B cell (primary cell): ENCODE measurements at regions not wholly inside any gene's neighbourhood (a gene's known extent, or its start where the extent isn't known, plus 50 kb on each side); places are given as distances from the start of the nearest gene placed in this dataset.
A peak's percentile ranks its signal among the peaks of the same experiment; 100 is the strongest.

Source experiments
- ATAC-seq: fragments of 200-7000 bp; cut with Tn5 transposase; one replicate; pipeline ENCODE4 v1.10.0; 2021; ENCODE audit warnings: low read depth, mild to moderate bottlenecking, moderate number of reproducible peaks, moderate library complexity
- CTCF ChIA-PET: fragments of 350-600 bp; sonication (Branson Sonifier 250); formaldehyde crosslinking; loops from one replicate; lab custom pipeline; 2021; ENCODE audit warnings: antibody characterized with exemption, inconsistent platforms; lab: Charles Lee
- POLR2A ChIA-PET: fragments of 350-600 bp; sonication (Branson Sonifier 250); formaldehyde crosslinking; loops from one replicate; lab custom pipeline; 2021; ENCODE audit warnings: antibody characterized with exemption; lab: Charles Lee
- DNase-seq: peaks from one replicate; pipeline ENCODE4 v3.0.0; 2013
- H2AFZ ChIP-seq: 2 replicates; pipeline ENCODE4 v1.6.1; 2012; ENCODE audit warnings: mild to moderate bottlenecking, low read depth, low read length; ENCODE audit not compliant: insufficient read depth, poor library complexity, severe bottlenecking
- H3K27ac ChIP-seq, 2 donors: 1 replicate in 1 of 2; 2 replicates in 1 of 2; pipeline ENCODE4 v1.5.1; 2012 to 2013; ENCODE audit warnings: low read length in 2 of 2, mild to moderate bottlenecking in 2 of 2, moderate library complexity in 1 of 2
- H3K27me3 ChIP-seq, 4 experiments: fragments of 200-600 bp in 1 of 4; sonication (generic) in 1 of 4; replicated peaks in 1 of 4; 1 replicate in 2 of 4; 2 replicates in 2 of 4; pipeline versions ENCODE4 v1.6.1 to v1.7.0; 2013 to 2016; ENCODE audit warnings: low read length in 3 of 4, mild to moderate bottlenecking in 2 of 4, mixed read lengths in 1 of 4, moderate library complexity in 1 of 4; ENCODE audit not compliant: insufficient read depth in 4 of 4, control insufficient read depth in 3 of 4; ENCODE audit errors: control extremely low read depth in 1 of 4
- H3K36me3 ChIP-seq, 2 experiments: replicated peaks in 1 of 2; 1 replicate in 1 of 2; 2 replicates in 1 of 2; pipeline versions ENCODE4 v1.6.1 to v1.7.1; 2013; ENCODE audit warnings: low read length in 1 of 2; ENCODE audit not compliant: insufficient read depth in 2 of 2, control insufficient read depth in 1 of 2; ENCODE audit errors: control extremely low read depth in 1 of 2, extremely low read depth in 1 of 2
- H3K4me1 ChIP-seq, 2 donors: fragments of 200-600 bp in 1 of 2; sonication (generic) in 1 of 2; 1 replicate in 1 of 2; 2 replicates in 1 of 2; pipeline versions ENCODE4 v1.5.1 to v1.6.1; 2013 to 2017; ENCODE audit warnings: low read length in 2 of 2; ENCODE audit not compliant: control insufficient read depth in 2 of 2, insufficient read depth in 2 of 2
- H3K4me2 ChIP-seq: replicated peaks from 2 replicates; pipeline ENCODE3; 2012; ENCODE audit warnings: mild to moderate bottlenecking, low read depth, low read length; ENCODE audit not compliant: poor library complexity, severe bottlenecking
- H3K4me3 ChIP-seq, 5 experiments: fragments of 200-600 bp in 1 of 5; sonication (generic) in 1 of 5; 1 replicate in 3 of 5; 2 replicates in 2 of 5; pipeline versions ENCODE4 v1.5.1 to v1.7.0; 2011 to 2016; ENCODE audit warnings: low read length in 4 of 5, mild to moderate bottlenecking in 4 of 5, low read depth in 2 of 5, control low read depth in 1 of 5, moderate library complexity in 1 of 5; ENCODE audit not compliant: insufficient read depth in 1 of 5; ENCODE audit errors: control extremely low read depth in 1 of 5, extremely low read depth in 1 of 5
- H3K79me2 ChIP-seq: fragments of 200-600 bp; sonication (generic); one replicate; pipeline ENCODE4 v1.6.0; 2016; ENCODE audit warnings: low read length; ENCODE audit not compliant: control insufficient read depth, insufficient read depth
- H3K9ac ChIP-seq: fragments of 200-600 bp; sonication (generic); 2 replicates; pipeline ENCODE4 v1.6.1; 2017; ENCODE audit warnings: mild to moderate bottlenecking, low read length, moderate library complexity
- H3K9me3 ChIP-seq, 3 donors: one replicate each; pipeline versions ENCODE4 v1.6.1 to v1.7.1; 2013; ENCODE audit warnings: low read length in 2 of 3; ENCODE audit not compliant: control insufficient read depth in 2 of 3, insufficient read depth in 1 of 3; ENCODE audit errors: control extremely low read depth in 1 of 3
- H4K20me1 ChIP-seq: 2 replicates; pipeline ENCODE4 v1.6.0; 2012; ENCODE audit warnings: mild to moderate bottlenecking, low read length; ENCODE audit not compliant: insufficient read depth, control insufficient read depth, poor library complexity, severe bottlenecking
- H3K27ac Mint-ChIP-seq: one replicate; pipeline ENCODE4 v1.8.0; 2021; ENCODE audit warnings: mixed read lengths
- H3K27me3 Mint-ChIP-seq: one replicate; pipeline ENCODE4 v1.8.0; 2021; ENCODE audit warnings: mixed read lengths
- H3K4me1 Mint-ChIP-seq: one replicate; pipeline ENCODE4 v1.8.0; 2021; ENCODE audit warnings: mixed read lengths
- H3K4me3 Mint-ChIP-seq: one replicate; pipeline ENCODE4 v1.8.0; 2021; ENCODE audit warnings: mixed read lengths
- H3K9me3 Mint-ChIP-seq: one replicate; pipeline ENCODE4 v1.8.0; 2022; ENCODE audit warnings: mixed read lengths; ENCODE audit not compliant: insufficient read depth
- EZH2 ChIP-seq: IDR thresholded peaks from 2 replicates; pipeline ENCODE4 v1.6.1; 2012; ENCODE audit warnings: borderline replicate concordance, low read depth, mild to moderate bottlenecking, moderate library complexity, low read length; ENCODE audit not compliant: insufficient read depth, poor library complexity, severe bottlenecking
- WGBS: methylation state at CpG from one replicate; pipeline ENCODE4 v1.1.5; 2013; ENCODE audit warnings: missing lambda C conversion rate; ENCODE audit not compliant: insufficient coverage; 5-methylcytosine and 5-hydroxymethylcytosine counted together
- intact Hi-C: fragments of 100-400 bp; cut with micrococcal nuclease; formaldehyde crosslinking; loops from one replicate; pipeline ENCODE4 v1.10.0; 2022
- TF ChIP-seq, protein P1 (sequence below): fragments of 200-600 bp; IDR thresholded peaks from one replicate; pipeline ENCODE4 v1.8.0; 2022; ENCODE audit warnings: antibody characterized with exemption, mild to moderate bottlenecking

DNA sequence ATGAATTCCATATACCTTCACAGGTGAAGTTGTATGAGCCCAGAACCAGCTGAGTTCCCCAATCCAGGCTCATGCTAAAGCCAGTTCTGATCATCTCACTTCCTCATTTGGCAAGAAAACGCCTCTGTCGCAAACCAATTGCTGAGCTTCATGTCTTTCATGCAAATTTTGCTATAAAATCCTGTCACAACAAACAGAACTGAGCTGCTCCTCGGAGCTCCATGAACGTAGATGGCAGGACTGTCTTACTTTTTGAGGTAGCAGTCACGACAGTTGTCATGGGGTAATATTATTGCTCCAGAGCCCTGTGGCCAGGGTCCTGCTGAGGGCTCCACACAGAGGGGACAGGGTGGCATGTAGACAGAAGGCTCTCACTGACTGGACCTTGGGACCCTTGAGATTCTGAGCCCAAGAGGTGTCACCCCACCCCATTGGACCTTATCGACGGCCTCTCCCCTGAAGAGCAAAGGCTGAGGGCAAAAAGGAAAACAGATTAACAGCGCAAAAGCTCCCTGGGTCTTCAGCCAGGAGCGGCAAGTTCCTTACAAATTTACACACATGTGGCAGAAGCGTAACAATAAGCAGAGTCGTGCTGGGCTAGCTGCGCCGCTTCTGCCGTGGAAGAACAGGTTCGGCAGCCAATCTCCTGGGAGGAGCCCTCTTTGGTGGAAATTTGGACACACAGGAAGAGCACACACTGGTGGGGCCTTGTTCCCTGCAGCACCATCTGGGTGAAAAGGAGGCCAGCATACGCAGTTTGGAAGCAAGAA lies 249.2 kb downstream of the OPA1 start:
- Histone ChIP-seq H3K4me2 (peak overlapping the region; percentile 72), H3K27ac (peak overlapping the region in 1 of 2 donors; percentile 39), H3K27me3 (peaks cover 0 to 17% (median 0%) of the 10 kb centered on the region in 4 experiments), H4K20me1 (no peaks in the 10 kb centered on the region), H3K9me3 (peaks cover 0 to 4% (median 0%) of the 10 kb centered on the region in 3 donors), H3K9ac (peak overlapping the region; percentile 50), H2AFZ (peak overlapping the region; percentile 74), H3K36me3 (no peaks in the 10 kb centered on the region), H3K4me1 (peaks cover 19 to 26% of the 10 kb centered on the region in 2 donors), H3K4me3 (peak overlapping the region in 4 of 5 experiments; percentile 13 to 47 (median 32)), H3K79me2 (no peaks in the 10 kb centered on the region)
- CTCF ChIA-PET, result interaction anchor here (0.6 to 1.4 kb wide), 3 partner anchors 29 to 495 kb away, joined by 3 to 5 read pairs (median 3); no protein-coding TSS in a partner anchor
- Mint-ChIP-seq H3K27me3 (peaks cover 4% of the 10 kb centered on the region), H3K4me1 (peaks cover 39% of the 10 kb centered on the region), H3K4me3 (peak overlapping the region; percentile 84), H3K9me3 (no peaks in the 10 kb centered on the region), H3K27ac (peak overlapping the region; percentile 91)
- TF ChIP-seq EZH2, result no peak
- TF ChIP-seq, protein P1, sequence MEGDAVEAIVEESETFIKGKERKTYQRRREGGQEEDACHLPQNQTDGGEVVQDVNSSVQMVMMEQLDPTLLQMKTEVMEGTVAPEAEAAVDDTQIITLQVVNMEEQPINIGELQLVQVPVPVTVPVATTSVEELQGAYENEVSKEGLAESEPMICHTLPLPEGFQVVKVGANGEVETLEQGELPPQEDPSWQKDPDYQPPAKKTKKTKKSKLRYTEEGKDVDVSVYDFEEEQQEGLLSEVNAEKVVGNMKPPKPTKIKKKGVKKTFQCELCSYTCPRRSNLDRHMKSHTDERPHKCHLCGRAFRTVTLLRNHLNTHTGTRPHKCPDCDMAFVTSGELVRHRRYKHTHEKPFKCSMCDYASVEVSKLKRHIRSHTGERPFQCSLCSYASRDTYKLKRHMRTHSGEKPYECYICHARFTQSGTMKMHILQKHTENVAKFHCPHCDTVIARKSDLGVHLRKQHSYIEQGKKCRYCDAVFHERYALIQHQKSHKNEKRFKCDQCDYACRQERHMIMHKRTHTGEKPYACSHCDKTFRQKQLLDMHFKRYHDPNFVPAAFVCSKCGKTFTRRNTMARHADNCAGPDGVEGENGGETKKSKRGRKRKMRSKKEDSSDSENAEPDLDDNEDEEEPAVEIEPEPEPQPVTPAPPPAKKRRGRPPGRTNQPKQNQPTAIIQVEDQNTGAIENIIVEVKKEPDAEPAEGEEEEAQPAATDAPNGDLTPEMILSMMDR, result no peak
- intact Hi-C loops, result loop anchor here (2.0 kb wide), 3 partner anchors 27 to 295 kb away; partner anchors contain the start of gene HES1
- peak; percentile 88 for DNase-seq
- peak; percentile 95 for ATAC-seq
- WGBS, result 33% methylated on average over 16 of the region's 16 CpGs
- POLR2A ChIA-PET, result interaction anchor here (0.6 to 1.6 kb wide), 3 partner anchors 10 to 792 kb away, joined by 5 to 7 read pairs (median 6); no protein-coding TSS in a partner anchor
